PFSK-1 (cell line): ENCODE measurements at regions not wholly inside any gene's neighbourhood (a gene's known extent, or its start where the extent isn't known, plus 50 kb on each side); places are given as distances from the start of the nearest gene placed in this dataset.

Experiments used
- FOXP2 ChIP-seq: optimal IDR thresholded peaks from 2 replicates; pipeline ENCODE3; 2011; ENCODE audit warnings: borderline replicate concordance, control low read depth, inconsistent platforms; ENCODE audit not compliant: insufficient read depth; ENCODE audit errors: extremely low read length, extremely low read depth
- POLR2AphosphoS5 ChIP-seq: IDR thresholded peaks from 2 replicates; pipeline ENCODE4 v1.6.1; 2012; ENCODE audit warnings: low read depth, mild to moderate bottlenecking, control low read depth, low read length, moderate library complexity
- REST ChIP-seq, 2 experiments: IDR thresholded peaks; 2 replicates each; pipeline versions ENCODE4 v1.6.1 to v1.8.0; 2011 to 2012; ENCODE audit warnings: low read depth in 2 of 2, low read length in 2 of 2, control low read depth in 1 of 2, inconsistent platforms in 1 of 2, mild to moderate bottlenecking in 1 of 2, moderate library complexity in 1 of 2; ENCODE audit not compliant: insufficient read depth in 1 of 2
- SIN3A ChIP-seq: IDR thresholded peaks from 2 replicates; pipeline ENCODE4 v1.6.1; 2012; ENCODE audit warnings: mild to moderate bottlenecking, low read length, moderate library complexity, borderline replicate concordance; ENCODE audit not compliant: insufficient read depth
- TAF1 ChIP-seq: IDR thresholded peaks from 2 replicates; pipeline ENCODE4 v1.6.1; 2012; ENCODE audit warnings: low read length, control low read depth, borderline replicate concordance; ENCODE audit not compliant: insufficient read depth

GRCh38 chr2:188645986-188646385, 328.2 kb upstream of the COL3A1 start:
- TF ChIP-seq FOXP2 (no peak), REST (IDR thresholded peaks at IDR 0.05; ENCODE audit: insufficient read depth in 1 of 2, low read depth in 2 of 2, low read length in 2 of 2) (no peak), TAF1 (no peak), POLR2AphosphoS5 (no peak), SIN3A (no peak)

- no peak for TF ChIP-seq FOXP2
- no peak for TF ChIP-seq REST (IDR thresholded peaks at IDR 0.05; ENCODE audit: insufficient read depth in 1 of 2, low read depth in 2 of 2, low read length in 2 of 2)
- no peak for TF ChIP-seq POLR2AphosphoS5
- no peak for TF ChIP-seq SIN3A
- TF ChIP-seq TAF1: no peak
These were observed 326.6 kb upstream of the COL3A1 start for GRCh38 chr2:188647430-188648070.

GRCh38 chr2:188659656-188660406, 314.3 kb upstream of the COL3A1 start:
- no peak for TF ChIP-seq TAF1
- TF ChIP-seq REST (IDR thresholded peaks at IDR 0.05; ENCODE audit: insufficient read depth in 1 of 2, low read depth in 2 of 2, low read length in 2 of 2): no peak
- TF ChIP-seq FOXP2: no peak
- TF ChIP-seq POLR2AphosphoS5: no peak
- no peak for TF ChIP-seq SIN3A

GRCh38 chr2:188663301-188663700, 310.9 kb upstream of the COL3A1 start:
- TF ChIP-seq POLR2AphosphoS5 (no peak), TAF1 (no peak), SIN3A (no peak), REST (IDR thresholded peaks at IDR 0.05; ENCODE audit: insufficient read depth in 1 of 2, low read depth in 2 of 2, low read length in 2 of 2) (no peak), FOXP2 (no peak)
